ENCODE measurements at regions not wholly inside any gene's neighbourhood (a gene's known extent, or its start where the extent isn't known, plus 50 kb on each side); places are given as distances from the start of the nearest gene placed in this dataset.
"Not testable (repeated sequence)": the region's sequence is repeated elsewhere in the genome, so short reads cannot be mapped to it uniquely, and the experiment has no call there.

- H2AK5ac ChIP-seq (ENCODE audit: low read length); DNase-seq; H3K4ac ChIP-seq (ENCODE audit: low read depth, low read length); H3K27me3 ChIP-seq (ENCODE audit: insufficient read depth, low read length, poor library complexity); H3K36me3 ChIP-seq (ENCODE audit: control insufficient read depth, insufficient read depth, low read length); H3K23ac ChIP-seq (ENCODE audit: low read length); H3K56ac ChIP-seq (ENCODE audit: low read length); H3K4me2 ChIP-seq (ENCODE audit: low read length); H3K27ac ChIP-seq (ENCODE audit: low read depth, low read length); H2BK15ac ChIP-seq (replicated peaks; ENCODE audit: low read depth); H2BK5ac ChIP-seq (ENCODE audit: low read length); H2BK120ac ChIP-seq (ENCODE audit: low read depth, low read length); H3K4me1 ChIP-seq (ENCODE audit: control insufficient read depth, low read depth, low read length); H4K5ac ChIP-seq (ENCODE audit: low read length); H3K79me1 ChIP-seq (ENCODE audit: low read length); H3K4me3 ChIP-seq (ENCODE audit: low read length); H3K9ac ChIP-seq (ENCODE audit: low read length); H3K18ac ChIP-seq (ENCODE audit: low read length); H4K8ac ChIP-seq (ENCODE audit: low read depth, low read length); H3K79me2 ChIP-seq (ENCODE audit: control insufficient read depth, insufficient read depth, low read length): not testable (repeated sequence)
- no CpG with 5 or more reads among the region's 8 CpGs for WGBS (ENCODE audit: extremely low coverage, insufficient coverage, low lambda C conversion rate)
Observed at GRCh38 chr16:15307184-15307583, 70.9 kb downstream of the NPIPA5 start.

DNA sequence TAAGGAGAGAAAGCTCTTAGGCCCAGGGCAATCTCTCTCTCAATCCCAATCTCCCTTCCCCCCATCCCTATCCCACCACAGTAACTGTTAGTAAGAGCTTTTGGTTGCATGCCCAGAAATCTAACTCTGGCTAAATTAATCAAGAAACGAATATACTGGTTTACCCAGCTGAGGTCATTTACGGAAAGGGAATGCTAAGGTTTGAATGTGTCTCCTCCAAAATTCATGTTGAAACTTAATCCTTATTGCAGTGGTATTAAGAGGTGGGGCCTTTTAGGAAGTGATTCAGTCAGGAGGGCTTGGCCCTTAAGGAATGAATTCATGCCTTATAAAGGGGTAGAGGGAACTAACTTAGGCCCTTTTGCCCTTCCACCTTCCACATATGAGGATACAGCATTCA is 72.2 kb downstream of the NPIPA5 start:
- not testable (repeated sequence) for H4K8ac ChIP-seq (ENCODE audit: low read depth, low read length); H3K27ac ChIP-seq (ENCODE audit: low read depth, low read length); DNase-seq; H2AK5ac ChIP-seq (ENCODE audit: low read length); H3K4me1 ChIP-seq (ENCODE audit: control insufficient read depth, low read depth, low read length); H4K5ac ChIP-seq (ENCODE audit: low read length); H3K4me3 ChIP-seq (ENCODE audit: low read length); H3K4ac ChIP-seq (ENCODE audit: low read depth, low read length); H3K18ac ChIP-seq (ENCODE audit: low read length); H2BK15ac ChIP-seq (replicated peaks; ENCODE audit: low read depth); H2BK120ac ChIP-seq (ENCODE audit: low read depth, low read length); H3K56ac ChIP-seq (ENCODE audit: low read length); H3K27me3 ChIP-seq (ENCODE audit: insufficient read depth, low read length, poor library complexity); H3K4me2 ChIP-seq (ENCODE audit: low read length); H2BK5ac ChIP-seq (ENCODE audit: low read length); H3K9ac ChIP-seq (ENCODE audit: low read length); H3K79me2 ChIP-seq (ENCODE audit: control insufficient read depth, insufficient read depth, low read length); H3K23ac ChIP-seq (ENCODE audit: low read length); H3K36me3 ChIP-seq (ENCODE audit: control insufficient read depth, insufficient read depth, low read length); H3K79me1 ChIP-seq (ENCODE audit: low read length)
- no CpG with 5 or more reads among the region's 2 CpGs for WGBS (ENCODE audit: extremely low coverage, insufficient coverage, low lambda C conversion rate)

DNA sequence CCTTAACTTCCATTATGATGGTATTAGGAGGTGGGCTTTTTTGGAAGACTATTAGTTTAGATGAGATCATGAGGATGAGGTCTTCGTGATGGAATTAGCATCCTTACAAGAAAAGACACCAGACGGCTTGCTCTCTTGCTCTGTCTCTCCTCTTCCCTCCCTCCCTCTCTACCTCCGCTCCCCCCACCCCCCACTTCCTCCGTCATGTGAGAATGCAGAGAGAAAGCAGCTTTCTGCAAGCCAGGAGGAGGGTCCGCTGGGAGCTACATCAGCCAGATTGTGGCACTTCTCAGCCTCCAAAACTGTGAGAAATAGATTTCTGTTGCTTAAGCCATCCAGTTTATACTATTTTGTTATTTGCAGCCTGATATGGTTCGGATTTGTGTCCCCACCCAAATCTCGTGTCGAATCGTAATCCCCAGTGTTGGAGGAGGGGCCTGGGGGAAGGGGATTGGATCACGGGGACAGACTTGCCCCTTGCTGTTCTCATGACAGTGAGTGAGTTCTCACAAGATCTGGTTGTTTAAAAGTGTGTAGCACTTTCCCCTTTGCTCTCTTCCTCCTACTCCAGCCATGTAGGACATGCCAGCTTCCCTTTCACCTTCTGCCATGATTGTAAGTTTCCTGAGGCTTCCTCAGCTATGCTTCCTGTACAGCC is 74.3 kb downstream of the NPIPA5 start:
- not testable (repeated sequence) for H4K5ac ChIP-seq (ENCODE audit: low read length); H2AK5ac ChIP-seq (ENCODE audit: low read length); H4K8ac ChIP-seq (ENCODE audit: low read depth, low read length); H3K79me2 ChIP-seq (ENCODE audit: control insufficient read depth, insufficient read depth, low read length); H2BK120ac ChIP-seq (ENCODE audit: low read depth, low read length); H3K4me3 ChIP-seq (ENCODE audit: low read length); H3K23ac ChIP-seq (ENCODE audit: low read length); H3K4ac ChIP-seq (ENCODE audit: low read depth, low read length); H3K27me3 ChIP-seq (ENCODE audit: insufficient read depth, low read length, poor library complexity); H3K36me3 ChIP-seq (ENCODE audit: control insufficient read depth, insufficient read depth, low read length); H2BK15ac ChIP-seq (replicated peaks; ENCODE audit: low read depth); H3K27ac ChIP-seq (ENCODE audit: low read depth, low read length); H3K4me2 ChIP-seq (ENCODE audit: low read length); H3K79me1 ChIP-seq (ENCODE audit: low read length); H2BK5ac ChIP-seq (ENCODE audit: low read length); H3K56ac ChIP-seq (ENCODE audit: low read length); H3K9ac ChIP-seq (ENCODE audit: low read length); H3K4me1 ChIP-seq (ENCODE audit: control insufficient read depth, low read depth, low read length); H3K18ac ChIP-seq (ENCODE audit: low read length)
- no CpG with 5 or more reads among the region's 10 CpGs for WGBS (ENCODE audit: extremely low coverage, insufficient coverage, low lambda C conversion rate)
- peak; percentile 18 for DNase-seq

DNA sequence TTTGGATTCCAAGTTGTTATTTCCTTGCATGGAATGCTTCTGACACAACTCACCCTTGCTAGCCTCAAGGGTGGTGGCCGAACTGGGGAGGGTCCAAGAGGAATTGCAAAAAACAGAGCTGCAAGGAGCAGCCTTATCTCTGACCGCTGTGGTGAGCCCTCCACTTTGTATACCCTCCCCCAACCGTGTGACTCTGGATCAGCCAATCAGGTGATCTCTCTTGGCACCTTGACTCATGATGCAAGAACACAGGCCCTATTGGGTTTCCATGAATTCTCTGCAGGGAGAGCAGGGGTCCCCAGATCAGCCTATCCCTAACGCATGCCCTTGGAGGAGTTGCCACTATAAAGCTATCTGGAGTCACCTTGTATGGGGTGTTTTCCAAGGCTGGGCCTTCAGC is 81.0 kb downstream of the NPIPA5 start:
- not testable (repeated sequence) for H2BK120ac ChIP-seq (ENCODE audit: low read depth, low read length); H4K8ac ChIP-seq (ENCODE audit: low read depth, low read length); H3K18ac ChIP-seq (ENCODE audit: low read length); H4K5ac ChIP-seq (ENCODE audit: low read length); H3K27ac ChIP-seq (ENCODE audit: low read depth, low read length); H3K27me3 ChIP-seq (ENCODE audit: insufficient read depth, low read length, poor library complexity); H3K56ac ChIP-seq (ENCODE audit: low read length); H2AK5ac ChIP-seq (ENCODE audit: low read length); H3K79me2 ChIP-seq (ENCODE audit: control insufficient read depth, insufficient read depth, low read length); H2BK5ac ChIP-seq (ENCODE audit: low read length); H3K4me1 ChIP-seq (ENCODE audit: control insufficient read depth, low read depth, low read length); H3K9ac ChIP-seq (ENCODE audit: low read length); H2BK15ac ChIP-seq (replicated peaks; ENCODE audit: low read depth); H3K23ac ChIP-seq (ENCODE audit: low read length); H3K79me1 ChIP-seq (ENCODE audit: low read length); H3K4me2 ChIP-seq (ENCODE audit: low read length); H3K4me3 ChIP-seq (ENCODE audit: low read length); H3K36me3 ChIP-seq (ENCODE audit: control insufficient read depth, insufficient read depth, low read length); DNase-seq; H3K4ac ChIP-seq (ENCODE audit: low read depth, low read length)
- WGBS (ENCODE audit: extremely low coverage, insufficient coverage, low lambda C conversion rate), result no CpG with 5 or more reads among the region's 4 CpGs

DNA sequence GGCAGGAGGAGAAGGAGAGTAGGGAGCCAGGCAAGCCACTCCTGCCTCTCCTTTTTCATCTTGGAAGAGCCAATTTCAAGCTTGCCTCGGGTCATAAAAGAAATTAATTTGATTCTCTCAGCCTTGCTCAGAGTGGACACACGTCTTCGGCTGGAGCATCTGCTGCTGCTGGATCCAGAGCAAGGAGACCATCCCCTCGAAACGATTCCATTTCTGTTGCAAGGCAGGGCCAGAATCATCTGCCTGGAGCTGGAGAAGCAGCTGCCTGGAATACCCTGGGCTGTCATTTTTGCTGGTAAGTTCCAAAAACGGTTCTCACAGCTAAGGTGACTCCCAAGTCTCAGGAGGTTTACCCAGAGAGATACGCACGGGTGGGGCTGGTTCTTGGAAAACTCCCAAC is 103.3 kb downstream of the NPIPA5 start:
- H3K9ac ChIP-seq (ENCODE audit: low read length); H3K27ac ChIP-seq (ENCODE audit: low read depth, low read length); H4K5ac ChIP-seq (ENCODE audit: low read length); H2BK120ac ChIP-seq (ENCODE audit: low read depth, low read length); H2AK5ac ChIP-seq (ENCODE audit: low read length); H3K4me3 ChIP-seq (ENCODE audit: low read length); H2BK5ac ChIP-seq (ENCODE audit: low read length); H2BK15ac ChIP-seq (replicated peaks; ENCODE audit: low read depth); H3K27me3 ChIP-seq (ENCODE audit: insufficient read depth, low read length, poor library complexity); H3K4me1 ChIP-seq (ENCODE audit: control insufficient read depth, low read depth, low read length); DNase-seq; H3K79me1 ChIP-seq (ENCODE audit: low read length); H4K8ac ChIP-seq (ENCODE audit: low read depth, low read length); H3K36me3 ChIP-seq (ENCODE audit: control insufficient read depth, insufficient read depth, low read length); H3K4ac ChIP-seq (ENCODE audit: low read depth, low read length); H3K79me2 ChIP-seq (ENCODE audit: control insufficient read depth, insufficient read depth, low read length); H3K56ac ChIP-seq (ENCODE audit: low read length); H3K23ac ChIP-seq (ENCODE audit: low read length); H3K4me2 ChIP-seq (ENCODE audit: low read length); H3K18ac ChIP-seq (ENCODE audit: low read length): not testable (repeated sequence)
- WGBS (ENCODE audit: extremely low coverage, insufficient coverage, low lambda C conversion rate), result no CpG with 5 or more reads among the region's 8 CpGs

GRCh38 chr16:15273964-15274363 is 104.1 kb downstream of the NPIPA5 start:
- not testable (repeated sequence) for H3K4me1 ChIP-seq (ENCODE audit: control insufficient read depth, low read depth, low read length); H3K4me2 ChIP-seq (ENCODE audit: low read length); H3K9ac ChIP-seq (ENCODE audit: low read length); H3K23ac ChIP-seq (ENCODE audit: low read length); H3K4me3 ChIP-seq (ENCODE audit: low read length); H3K79me2 ChIP-seq (ENCODE audit: control insufficient read depth, insufficient read depth, low read length); H2AK5ac ChIP-seq (ENCODE audit: low read length); H2BK5ac ChIP-seq (ENCODE audit: low read length); H4K8ac ChIP-seq (ENCODE audit: low read depth, low read length); H3K27ac ChIP-seq (ENCODE audit: low read depth, low read length); H3K56ac ChIP-seq (ENCODE audit: low read length); H3K18ac ChIP-seq (ENCODE audit: low read length); DNase-seq; H3K27me3 ChIP-seq (ENCODE audit: insufficient read depth, low read length, poor library complexity); H3K36me3 ChIP-seq (ENCODE audit: control insufficient read depth, insufficient read depth, low read length); H2BK15ac ChIP-seq (replicated peaks; ENCODE audit: low read depth); H3K4ac ChIP-seq (ENCODE audit: low read depth, low read length); H3K79me1 ChIP-seq (ENCODE audit: low read length); H2BK120ac ChIP-seq (ENCODE audit: low read depth, low read length); H4K5ac ChIP-seq (ENCODE audit: low read length)
- no CpG with 5 or more reads among the region's 1 CpG for WGBS (ENCODE audit: extremely low coverage, insufficient coverage, low lambda C conversion rate)
